HFFc6 (cell line): ENCODE measurements at regions not wholly inside any gene's neighbourhood (a gene's known extent, or its start where the extent isn't known, plus 50 kb on each side); places are given as distances from the start of the nearest gene placed in this dataset.

Experiments used
- DNase-seq: peaks from one replicate; pipeline ENCODE4 v3.0.0-alpha.2; 2018
- H3K27ac Mint-ChIP-seq: 2 replicates; pipeline ENCODE4 v1.8.0; 2020; ENCODE audit warnings: mild to moderate bottlenecking, mixed read lengths
- H3K27me3 Mint-ChIP-seq: 2 replicates; pipeline ENCODE4 v1.8.0; 2021; ENCODE audit warnings: mild to moderate bottlenecking, moderate library complexity, mixed read lengths; ENCODE audit not compliant: insufficient read depth
- H3K36me3 Mint-ChIP-seq: 2 replicates; pipeline ENCODE4 v1.8.0; 2021; ENCODE audit warnings: low read depth, mixed read lengths
- H3K4me1 Mint-ChIP-seq: 2 replicates; pipeline ENCODE4 v1.8.0; 2020; ENCODE audit warnings: low read depth, mixed read lengths
- H3K4me3 Mint-ChIP-seq: 2 replicates; pipeline ENCODE4 v1.8.0; 2020; ENCODE audit warnings: mild to moderate bottlenecking, moderate library complexity, mixed read lengths
- H3K9me3 Mint-ChIP-seq: 2 replicates; pipeline ENCODE4 v1.8.0; 2020; ENCODE audit warnings: mild to moderate bottlenecking, mixed read lengths
- CTCF ChIP-seq: fragments of 200-600 bp; sonication (generic); IDR thresholded peaks from 2 replicates; pipeline ENCODE4 v1.5.0; 2021; ENCODE audit warnings: antibody characterized with exemption, mild to moderate bottlenecking

GRCh38 chr11:42025121-42025803 lies 565.8 kb upstream of the LRRC4C start:
- Mint-ChIP-seq H3K36me3 (no peaks in the 10 kb centered on the region), H3K27ac (no peak overlapping the region), H3K9me3 (peaks cover 11% of the 10 kb centered on the region), H3K4me3 (no peak overlapping the region), H3K27me3 (peaks cover 2% of the 10 kb centered on the region; the same call in 1 of the 2 replicates), H3K4me1 (no peaks in the 10 kb centered on the region)
- DNase-seq = no peak
- TF ChIP-seq CTCF = no peak

- no peak for TF ChIP-seq CTCF
- Mint-ChIP-seq H3K4me3 (no peak overlapping the region), H3K36me3 (no peaks in the 10 kb centered on the region), H3K27ac (no peak overlapping the region), H3K27me3 (no peaks in the 10 kb centered on the region; the same call in 1 of the 2 replicates), H3K9me3 (peaks cover 4% of the 10 kb centered on the region; the same call in 1 of the 2 replicates), H3K4me1 (no peaks in the 10 kb centered on the region)
- DNase-seq = no peak
Measured at GRCh38 chr11:42034826-42035225, 575.4 kb upstream of the LRRC4C start.

- no peak for TF ChIP-seq CTCF
- Mint-ChIP-seq H3K27me3 (no peaks in the 10 kb centered on the region; the same call in 1 of the 2 replicates), H3K36me3 (no peaks in the 10 kb centered on the region), H3K27ac (no peak overlapping the region), H3K4me3 (no peak overlapping the region), H3K9me3 (no peaks in the 10 kb centered on the region; the same call in 1 of the 2 replicates), H3K4me1 (no peaks in the 10 kb centered on the region)
- DNase-seq = no peak
Measured at GRCh38 chr11:42036201-42036600, 576.7 kb upstream of the LRRC4C start.

GRCh38 chr11:42043312-42043711 lies 583.9 kb upstream of the LRRC4C start:
- no peak for DNase-seq
- no peak for TF ChIP-seq CTCF
- H3K27ac Mint-ChIP-seq = no peak overlapping the region
- H3K9me3 Mint-ChIP-seq = peaks cover 6% of the 10 kb centered on the region; the same call in 1 of the 2 replicates
- no peaks in the 10 kb centered on the region for H3K27me3 Mint-ChIP-seq
- H3K36me3 Mint-ChIP-seq = no peaks in the 10 kb centered on the region
- H3K4me3 Mint-ChIP-seq = no peak overlapping the region
- H3K4me1 Mint-ChIP-seq = no peaks in the 10 kb centered on the region

GRCh38 chr11:42047637-42048555 lies 588.4 kb upstream of the LRRC4C start:
- Mint-ChIP-seq H3K27me3 (no peaks in the 10 kb centered on the region; the same call in 1 of the 2 replicates), H3K27ac (no peak overlapping the region), H3K9me3 (peaks cover 6% of the 10 kb centered on the region; the same call in 1 of the 2 replicates), H3K36me3 (no peaks in the 10 kb centered on the region), H3K4me1 (no peaks in the 10 kb centered on the region), H3K4me3 (no peak overlapping the region)
- no peak for DNase-seq
- no peak for TF ChIP-seq CTCF
